Loucy (cell line): ENCODE measurements at regions not wholly inside any gene's neighbourhood (a gene's known extent, or its start where the extent isn't known, plus 50 kb on each side); places are given as distances from the start of the nearest gene placed in this dataset.

Experiments
- H2AFZ ChIP-seq: fragments of 200-600 bp; sonication (generic); 2 replicates; pipeline ENCODE4 v1.6.0; 2016; ENCODE audit warnings: antibody characterized with exemption, mild to moderate bottlenecking, low read length, moderate library complexity
- H3F3A ChIP-seq: fragments of 200-600 bp; 2 replicates; pipeline ENCODE4 v1.6.0; 2016; ENCODE audit warnings: antibody characterized with exemption, low read depth, mild to moderate bottlenecking
- H3K27me3 ChIP-seq: fragments of 200-600 bp; sonication (generic); 2 replicates; pipeline ENCODE4 v1.6.1; 2014; ENCODE audit warnings: low read length, mild to moderate bottlenecking; ENCODE audit not compliant: insufficient read depth, poor library complexity, severe bottlenecking
- H3K36me3 ChIP-seq: fragments of 200-600 bp; sonication (generic); 2 replicates; pipeline ENCODE4 v1.6.1; 2016; ENCODE audit warnings: low read length; ENCODE audit not compliant: insufficient read depth
- H3K4me1 ChIP-seq: fragments of 200-600 bp; sonication (generic); 2 replicates; pipeline ENCODE4 v1.5.1; 2014; ENCODE audit warnings: low read length, mild to moderate bottlenecking; ENCODE audit not compliant: insufficient read depth, poor library complexity, severe bottlenecking
- H3K4me2 ChIP-seq: fragments of 200-600 bp; sonication (generic); 2 replicates; pipeline ENCODE4 v1.6.0; 2014; ENCODE audit warnings: antibody characterized with exemption, low read length, low read depth, mild to moderate bottlenecking; ENCODE audit not compliant: poor library complexity, severe bottlenecking
- H3K4me3 ChIP-seq: fragments of 200-600 bp; sonication (generic); 2 replicates; pipeline ENCODE4 v1.5.1; 2014; ENCODE audit warnings: low read length, mild to moderate bottlenecking, mixed read lengths; ENCODE audit not compliant: poor library complexity, severe bottlenecking
- H3K79me2 ChIP-seq: fragments of 200-600 bp; sonication (generic); 2 replicates; pipeline ENCODE4 v1.6.1; 2014; ENCODE audit warnings: low read length; ENCODE audit not compliant: insufficient read depth
- H3K9ac ChIP-seq: fragments of 200-600 bp; sonication (generic); 2 replicates; pipeline ENCODE4 v1.6.0; 2014; ENCODE audit warnings: mild to moderate bottlenecking, low read depth, low read length, moderate library complexity; ENCODE audit not compliant: poor library complexity, severe bottlenecking
- H3K9me2 ChIP-seq: fragments of 200-600 bp; sonication (generic); replicated peaks from 2 replicates; pipeline ENCODE4 v1.6.1; 2016; ENCODE audit warnings: low read depth, low read length, mixed read lengths
- H3K9me3 ChIP-seq: fragments of 200-600 bp; sonication (generic); 2 replicates; pipeline ENCODE4 v1.6.1; 2014; ENCODE audit warnings: mild to moderate bottlenecking, antibody characterized with exemption, low read length, low read depth; ENCODE audit not compliant: insufficient read depth
- H4K20me1 ChIP-seq: fragments of 200-600 bp; sonication (generic); 2 replicates; pipeline ENCODE4 v1.6.0; 2014; ENCODE audit warnings: antibody characterized with exemption, low read length, mild to moderate bottlenecking; ENCODE audit not compliant: insufficient read depth, poor library complexity, severe bottlenecking
- EZH2phosphoT487 ChIP-seq: fragments of 200-600 bp; IDR thresholded peaks from 2 replicates; pipeline ENCODE4 v1.6.1; 2018; ENCODE audit warnings: antibody characterized with exemption, mild to moderate bottlenecking, moderate library complexity, borderline replicate concordance
- TF ChIP-seq, protein P1 (sequence below): fragments of 200-600 bp; sonication (generic); conservative IDR thresholded peaks from 2 replicates; pipeline ENCODE4 v1.5.1; 2014; ENCODE audit warnings: mild to moderate bottlenecking, antibody characterized with exemption, low read length

DNA sequence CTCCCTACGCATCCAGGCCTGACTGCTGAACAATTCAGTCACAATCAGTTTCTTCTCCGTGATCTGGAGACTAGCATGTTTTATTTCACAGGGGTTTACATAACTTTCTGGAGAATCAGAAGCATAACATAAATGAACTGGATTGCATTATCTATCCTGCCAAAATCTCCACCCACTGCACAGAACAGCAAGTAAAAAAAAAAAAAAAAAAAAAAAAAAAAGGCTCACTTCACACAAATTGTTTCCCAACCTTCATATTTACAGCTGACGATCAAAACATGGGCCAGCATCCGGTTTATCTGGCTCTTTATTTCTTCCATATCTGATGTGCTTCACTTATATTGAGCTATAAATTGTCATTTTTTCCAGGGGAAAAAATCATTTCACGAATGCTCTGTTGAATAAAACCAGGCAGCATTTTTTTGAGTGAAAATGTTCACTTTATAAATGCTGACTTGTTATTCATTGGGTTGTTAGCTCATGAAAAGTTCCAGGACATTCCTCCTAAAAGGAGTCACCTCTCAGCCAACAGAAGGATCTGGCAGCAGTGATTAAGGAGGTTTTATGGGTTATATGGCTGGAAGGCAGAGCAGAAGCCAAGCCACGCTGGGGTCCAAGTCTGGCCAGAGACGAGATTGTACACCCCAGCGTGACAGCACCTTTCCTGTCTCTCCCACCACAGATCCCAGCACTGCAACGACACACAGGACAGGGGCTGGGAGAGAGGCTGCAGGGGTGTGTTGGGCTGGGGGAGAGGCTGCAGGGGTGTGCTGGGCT lies 51.2 kb upstream of the GLI2 start:
- Histone ChIP-seq H2AFZ (no peak overlapping the region), H3K27me3 (no peaks in the 10 kb centered on the region), H4K20me1 (no peaks in the 10 kb centered on the region), H3K9me2 (no peaks in the 10 kb centered on the region), H3K9me3 (no peaks in the 10 kb centered on the region), H3K4me2 (no peak overlapping the region), H3F3A (no peaks in the 10 kb centered on the region), H3K36me3 (no peaks in the 10 kb centered on the region), H3K4me1 (no peaks in the 10 kb centered on the region), H3K4me3 (no peak overlapping the region), H3K9ac (no peak overlapping the region), H3K79me2 (no peaks in the 10 kb centered on the region)
- TF ChIP-seq, protein P1, sequence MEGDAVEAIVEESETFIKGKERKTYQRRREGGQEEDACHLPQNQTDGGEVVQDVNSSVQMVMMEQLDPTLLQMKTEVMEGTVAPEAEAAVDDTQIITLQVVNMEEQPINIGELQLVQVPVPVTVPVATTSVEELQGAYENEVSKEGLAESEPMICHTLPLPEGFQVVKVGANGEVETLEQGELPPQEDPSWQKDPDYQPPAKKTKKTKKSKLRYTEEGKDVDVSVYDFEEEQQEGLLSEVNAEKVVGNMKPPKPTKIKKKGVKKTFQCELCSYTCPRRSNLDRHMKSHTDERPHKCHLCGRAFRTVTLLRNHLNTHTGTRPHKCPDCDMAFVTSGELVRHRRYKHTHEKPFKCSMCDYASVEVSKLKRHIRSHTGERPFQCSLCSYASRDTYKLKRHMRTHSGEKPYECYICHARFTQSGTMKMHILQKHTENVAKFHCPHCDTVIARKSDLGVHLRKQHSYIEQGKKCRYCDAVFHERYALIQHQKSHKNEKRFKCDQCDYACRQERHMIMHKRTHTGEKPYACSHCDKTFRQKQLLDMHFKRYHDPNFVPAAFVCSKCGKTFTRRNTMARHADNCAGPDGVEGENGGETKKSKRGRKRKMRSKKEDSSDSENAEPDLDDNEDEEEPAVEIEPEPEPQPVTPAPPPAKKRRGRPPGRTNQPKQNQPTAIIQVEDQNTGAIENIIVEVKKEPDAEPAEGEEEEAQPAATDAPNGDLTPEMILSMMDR, result no peak
- no peak for TF ChIP-seq EZH2phosphoT487

DNA sequence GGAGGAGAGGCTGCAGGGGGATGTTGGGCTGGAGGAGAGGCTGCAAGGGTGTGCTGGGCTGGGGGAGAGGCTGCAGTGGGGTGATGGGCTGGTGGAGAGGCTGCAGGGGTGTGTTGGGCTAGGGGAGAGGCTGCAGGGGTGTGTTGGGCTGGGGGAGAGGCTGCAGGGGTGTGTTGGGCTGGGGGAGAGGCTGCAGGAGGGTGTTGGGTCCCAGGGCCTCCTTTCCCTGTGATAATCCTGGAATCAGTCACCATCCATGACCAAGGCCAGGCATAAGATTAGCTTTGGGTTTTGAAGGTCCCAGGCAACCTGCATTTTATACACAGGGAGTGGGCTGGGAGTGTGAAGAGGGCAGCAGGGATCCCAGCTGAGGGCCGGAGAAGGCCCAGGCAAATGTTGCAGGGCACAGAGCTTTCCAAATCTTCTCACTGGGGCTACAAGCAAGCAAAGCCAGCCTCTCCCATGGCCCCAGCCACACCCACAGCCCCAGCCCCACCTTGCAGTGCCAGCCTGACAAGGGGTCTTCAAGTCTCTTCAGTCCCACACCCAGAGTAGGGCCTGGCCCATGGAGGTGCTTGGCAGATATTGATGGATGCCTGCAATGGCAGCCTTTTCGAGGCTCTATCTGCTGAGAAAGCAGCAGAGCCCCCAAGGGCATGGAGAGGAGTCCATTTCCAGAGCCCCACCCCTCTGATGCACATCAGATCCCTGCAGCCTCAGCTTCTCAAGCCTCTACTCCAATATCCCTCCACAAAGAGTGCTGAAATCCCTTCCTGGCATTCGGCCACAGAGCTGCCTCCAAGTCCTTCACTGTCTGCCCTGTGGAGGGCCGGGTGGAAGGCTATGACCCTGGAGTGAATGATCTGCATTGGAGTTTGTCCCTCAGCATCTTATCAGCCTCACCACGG lies 50.3 kb upstream of the GLI2 start:
- no peak overlapping the region for H3K4me3 ChIP-seq
- no peaks in the 10 kb centered on the region for H4K20me1 ChIP-seq
- no peak overlapping the region for H3K9ac ChIP-seq
- no peaks in the 10 kb centered on the region for H3K79me2 ChIP-seq
- TF ChIP-seq EZH2phosphoT487, result no peak
- TF ChIP-seq, protein P1, result no peak
- no peak overlapping the region for H3K4me2 ChIP-seq
- no peaks in the 10 kb centered on the region for H3K4me1 ChIP-seq
- H3K27me3 ChIP-seq, result no peaks in the 10 kb centered on the region
- H3K9me2 ChIP-seq, result no peaks in the 10 kb centered on the region
- no peaks in the 10 kb centered on the region for H3K9me3 ChIP-seq
- no peaks in the 10 kb centered on the region for H3F3A ChIP-seq
- H3K36me3 ChIP-seq, result no peaks in the 10 kb centered on the region
- no peak overlapping the region for H2AFZ ChIP-seq
